CD4-positive, alpha-beta T cell treated with Interleukin-4 for 4 hours (primary cell): ENCODE measurements at regions not wholly inside any gene's neighbourhood (a gene's known extent, or its start where the extent isn't known, plus 50 kb on each side); places are given as distances from the start of the nearest gene placed in this dataset.

Experiments
- DNase-seq: peaks from one replicate; pipeline ENCODE4 v3.0.0-alpha.2; 2020

- no peak for DNase-seq
Observed at GRCh38 chr6:133583907-133584427, 304.9 kb upstream of the TCF21 start.

DNA sequence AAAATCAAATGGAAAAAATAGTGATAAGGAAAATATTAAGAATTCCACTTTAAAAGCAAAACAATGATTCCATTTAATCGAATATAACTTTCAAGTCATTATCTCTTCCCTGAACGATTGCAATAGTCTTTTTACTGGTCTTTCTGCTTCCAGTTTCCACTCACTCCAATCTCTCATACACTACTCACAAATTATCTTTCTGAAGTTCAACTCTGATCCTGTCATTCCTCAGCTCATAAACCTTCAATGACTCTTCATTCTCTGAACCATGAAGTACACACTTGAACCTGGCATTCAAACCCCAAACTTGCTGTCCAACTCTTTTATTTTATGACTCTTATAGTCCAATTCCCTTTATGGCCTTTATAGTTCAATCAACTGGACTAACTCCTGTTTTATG, 304.1 kb upstream of the TCF21 start:
- no peak for DNase-seq

DNA sequence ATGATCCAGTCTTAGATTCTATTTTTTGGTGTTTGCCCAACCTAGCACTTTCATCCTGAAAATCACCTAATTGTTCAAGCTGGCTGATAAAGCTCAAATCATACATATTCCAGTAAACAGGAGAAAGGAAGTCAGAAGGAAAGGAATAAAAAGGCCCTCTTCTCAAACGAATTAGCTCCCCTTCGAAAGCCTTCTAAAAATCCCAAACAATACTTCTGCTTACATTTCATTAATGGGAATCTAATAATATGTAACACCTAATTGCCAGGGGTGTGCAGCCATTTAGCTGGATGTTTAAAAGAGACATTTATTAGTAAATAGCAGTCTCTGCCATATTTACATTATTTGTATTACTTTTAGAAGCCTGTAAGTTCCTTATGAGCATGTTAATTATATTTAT, 302.9 kb upstream of the TCF21 start:
- no peak for DNase-seq

DNA sequence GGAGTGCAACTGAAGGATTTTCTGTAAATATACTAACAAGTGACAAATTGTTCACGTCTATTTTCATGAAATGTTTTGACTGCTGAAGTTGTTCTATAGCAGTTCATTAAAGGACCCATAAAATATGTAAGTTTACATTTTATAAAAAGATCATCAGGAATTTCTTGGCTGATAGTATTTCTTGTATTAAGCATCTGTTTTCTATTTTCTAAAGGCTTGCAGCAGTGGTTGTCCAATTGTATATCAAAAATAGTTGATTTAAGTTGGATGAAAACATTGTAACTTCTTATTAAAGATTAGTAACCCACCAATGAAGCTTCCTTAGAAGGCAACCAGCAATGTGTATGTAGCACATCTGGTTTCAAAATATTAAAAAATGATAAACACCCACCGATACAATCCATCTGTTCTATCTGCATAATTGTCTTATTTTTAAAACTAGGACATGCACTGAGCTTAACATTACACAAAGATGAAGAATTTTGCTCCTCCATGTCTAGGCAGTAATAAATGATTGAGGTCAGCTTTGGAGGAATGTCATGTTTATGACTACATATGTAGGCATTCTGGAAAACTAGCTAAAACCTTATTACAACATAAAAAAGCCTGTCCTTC, 301.3 kb upstream of the TCF21 start:
- DNase-seq, result no peak

DNA sequence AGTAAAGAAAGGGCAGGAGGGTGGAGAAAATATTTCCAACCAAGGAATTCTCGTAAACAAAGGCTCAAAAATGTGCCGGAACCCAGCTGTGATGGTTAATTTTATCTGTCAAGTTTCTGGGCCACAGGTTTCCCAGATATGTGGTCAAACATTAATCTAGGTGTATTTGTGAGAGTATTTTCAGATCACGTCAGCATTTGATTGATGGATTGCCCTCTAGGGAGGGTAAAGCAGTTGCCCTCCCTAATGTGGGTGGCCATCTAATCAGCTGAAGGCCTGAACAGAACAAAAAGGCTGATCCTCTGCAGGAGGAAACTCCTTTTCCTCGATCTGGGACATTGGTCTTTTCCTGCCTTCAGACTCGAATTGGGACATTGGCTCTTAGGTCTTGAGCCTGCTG, 298.7 kb upstream of the TCF21 start:
- DNase-seq, result no peak

GRCh38 chr6:133590814-133591213, 298.1 kb upstream of the TCF21 start:
- no peak for DNase-seq

DNA sequence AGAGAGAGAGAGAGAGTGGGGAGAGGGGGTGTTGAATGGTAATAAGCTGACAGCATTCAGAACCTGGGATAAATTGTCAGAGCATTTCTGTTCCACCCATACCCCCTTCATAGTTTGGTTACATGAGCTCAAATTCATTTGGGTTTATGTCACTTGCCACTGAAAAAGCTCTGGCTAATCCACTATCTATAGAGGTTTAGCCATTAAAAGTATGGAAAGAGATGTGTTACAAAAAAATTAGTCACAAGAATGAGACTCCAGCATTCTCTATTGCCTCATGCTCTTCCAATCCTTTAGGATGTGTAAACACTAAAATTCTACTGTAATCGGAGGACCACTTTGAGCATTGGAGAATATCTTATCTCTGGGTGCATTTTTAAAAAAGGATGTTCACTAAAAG, 297.6 kb upstream of the TCF21 start:
- no peak for DNase-seq

GRCh38 chr6:133594652-133595110, 294.2 kb upstream of the TCF21 start:
- no peak for DNase-seq

GRCh38 chr6:133595111-133595761, 293.7 kb upstream of the TCF21 start:
- no peak for DNase-seq

DNA sequence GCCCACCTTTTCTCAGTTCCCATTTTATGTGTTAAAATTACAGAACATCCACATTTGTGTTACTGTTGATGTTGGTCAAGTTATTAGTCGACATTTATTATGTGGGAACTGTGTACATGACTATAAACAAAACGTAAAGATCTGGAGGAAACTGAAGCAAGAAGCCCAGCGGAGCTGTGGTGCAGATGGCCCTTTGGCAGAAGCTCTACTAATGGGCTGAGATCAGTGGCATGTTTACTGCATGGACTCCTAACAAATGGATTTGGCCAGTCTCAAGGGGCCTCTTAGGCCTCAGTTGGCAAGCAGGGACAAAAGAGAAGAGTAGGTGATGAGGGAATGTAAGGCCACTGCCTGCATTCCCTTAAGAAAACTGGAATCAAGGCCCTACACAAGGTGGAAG, 282.1 kb upstream of the TCF21 start:
- DNase-seq, result no peak

- DNase-seq, result no peak
Observed at GRCh38 chr6:133608620-133609019, 280.3 kb upstream of the TCF21 start.

DNA sequence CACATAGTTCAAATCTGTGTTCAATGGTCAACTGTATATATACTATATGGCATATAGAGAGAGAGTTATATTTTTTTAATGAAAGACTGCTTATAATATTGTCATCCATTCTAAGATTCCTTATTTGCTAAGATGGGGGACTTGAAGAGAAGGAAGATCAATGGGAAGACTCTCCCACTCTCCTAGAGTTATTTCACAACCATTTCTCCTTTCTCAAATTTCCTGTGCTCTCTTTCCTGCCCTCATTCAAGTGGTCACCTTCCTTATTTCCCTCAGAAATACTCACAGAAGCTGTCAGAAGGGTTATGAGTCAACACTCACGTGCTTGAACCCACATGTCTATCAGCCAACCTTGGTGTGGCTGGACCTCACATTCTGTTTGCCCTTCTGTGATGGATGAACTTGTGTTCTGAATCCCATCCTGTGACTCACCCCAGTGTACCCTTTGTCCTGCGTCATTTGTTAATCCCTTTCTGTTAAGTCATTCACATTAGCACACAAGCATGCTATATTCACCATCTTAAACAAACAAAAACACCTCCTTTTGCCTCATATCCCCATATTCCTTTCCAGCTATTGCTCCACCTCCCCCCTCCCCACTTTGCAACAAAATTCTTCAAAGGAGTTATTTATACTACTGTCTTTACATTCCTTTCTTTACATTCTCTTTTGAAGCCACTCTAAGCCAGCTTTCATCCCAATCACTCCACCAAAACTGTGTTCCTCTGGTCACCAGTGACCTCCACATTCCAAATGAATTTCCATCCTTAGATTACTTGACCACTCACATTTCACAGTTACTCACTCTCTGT, 279.3 kb upstream of the TCF21 start:
- no peak for DNase-seq

DNA sequence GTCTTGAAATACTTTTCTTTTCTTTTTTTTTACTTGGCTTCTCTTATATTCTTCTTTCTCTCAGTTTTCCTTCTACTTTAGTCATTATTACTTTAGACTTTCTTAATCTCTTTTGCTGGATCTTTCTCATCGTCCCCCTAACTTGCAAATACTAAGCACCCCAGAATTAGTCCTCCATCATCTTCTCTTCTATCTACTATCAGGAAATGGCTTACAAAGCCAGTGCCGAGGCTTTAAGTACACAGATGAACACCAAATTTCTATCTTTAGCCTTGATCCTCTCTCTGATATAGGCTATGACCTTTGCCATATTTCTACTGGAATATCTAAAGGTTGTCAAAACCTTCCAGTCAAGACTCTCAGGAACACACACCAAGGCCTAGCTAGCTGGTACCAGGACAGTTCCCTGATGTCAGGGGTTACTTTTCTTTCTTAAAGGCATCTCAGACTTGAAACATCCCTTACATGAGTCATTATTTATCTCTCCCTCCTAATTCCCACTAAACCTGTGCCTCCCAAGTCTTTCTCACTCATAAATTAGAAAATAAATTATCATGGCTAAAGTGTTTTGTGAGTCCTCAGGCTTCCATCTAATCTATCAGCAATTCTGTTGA, 278.6 kb upstream of the TCF21 start:
- no peak for DNase-seq

- DNase-seq, result no peak
Observed at GRCh38 chr6:133610971-133611370, 277.9 kb upstream of the TCF21 start.

DNA sequence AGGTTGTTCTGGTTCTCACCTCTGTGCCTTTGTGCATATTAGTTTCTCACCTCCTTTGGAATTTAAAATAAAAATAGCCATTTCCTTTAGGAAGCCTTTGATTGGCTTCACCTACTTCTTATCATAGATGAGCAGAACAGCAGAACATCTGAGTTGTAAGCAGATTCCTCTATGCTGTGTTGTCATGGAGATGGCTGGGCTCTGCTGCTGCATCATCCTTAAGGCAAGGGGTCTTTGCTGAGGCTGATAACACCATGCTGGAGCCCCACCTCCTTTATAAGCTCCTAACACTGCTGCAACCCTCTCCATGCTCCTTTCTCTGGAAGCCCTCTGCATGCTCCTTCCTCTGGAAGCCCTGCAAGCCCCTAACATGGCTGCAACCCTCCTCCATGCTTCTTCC, 276.5 kb upstream of the TCF21 start:
- no peak for DNase-seq

DNA sequence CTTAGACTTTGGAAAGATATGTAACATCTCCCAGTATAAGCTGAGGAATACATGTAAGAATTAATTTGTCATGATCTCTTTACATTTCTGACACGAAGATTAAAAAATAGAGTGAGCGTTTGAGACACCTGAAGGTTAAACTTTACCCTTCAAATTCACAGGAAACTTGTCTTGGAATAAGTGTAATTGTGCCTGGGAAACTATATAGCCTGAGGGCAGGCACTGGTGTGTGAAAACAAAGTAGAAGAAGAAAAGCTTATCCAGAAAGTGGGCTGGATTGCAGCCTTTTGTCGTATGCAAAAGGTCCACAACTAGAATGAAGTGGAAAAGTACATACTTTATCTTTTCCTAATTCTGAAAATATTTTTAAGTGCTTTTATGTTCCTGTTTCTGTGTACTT, 275.7 kb upstream of the TCF21 start:
- no peak for DNase-seq

GRCh38 chr6:133621751-133622150, 267.2 kb upstream of the TCF21 start:
- DNase-seq, result no peak

- no peak for DNase-seq
Observed at GRCh38 chr6:133623065-133623464, 265.8 kb upstream of the TCF21 start.

DNA sequence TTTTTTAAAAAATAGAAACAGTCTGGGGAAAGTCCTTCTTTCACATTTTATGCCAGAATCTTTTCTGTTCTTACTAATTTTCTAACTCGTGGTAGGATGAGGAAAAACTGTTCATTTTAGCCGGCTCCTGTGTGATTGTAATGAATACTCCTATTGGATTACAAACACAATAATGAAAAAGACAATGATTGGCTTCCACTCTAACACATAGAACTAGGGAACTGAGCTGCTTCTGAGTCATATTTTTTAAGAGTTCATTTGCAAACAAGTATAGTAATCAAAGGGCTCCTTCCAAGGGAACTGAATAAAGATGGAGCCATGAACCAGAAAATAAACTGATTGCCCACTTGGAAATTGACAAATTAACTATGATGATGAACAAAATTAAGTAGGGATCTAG, 265.3 kb upstream of the TCF21 start:
- DNase-seq, result no peak

DNA sequence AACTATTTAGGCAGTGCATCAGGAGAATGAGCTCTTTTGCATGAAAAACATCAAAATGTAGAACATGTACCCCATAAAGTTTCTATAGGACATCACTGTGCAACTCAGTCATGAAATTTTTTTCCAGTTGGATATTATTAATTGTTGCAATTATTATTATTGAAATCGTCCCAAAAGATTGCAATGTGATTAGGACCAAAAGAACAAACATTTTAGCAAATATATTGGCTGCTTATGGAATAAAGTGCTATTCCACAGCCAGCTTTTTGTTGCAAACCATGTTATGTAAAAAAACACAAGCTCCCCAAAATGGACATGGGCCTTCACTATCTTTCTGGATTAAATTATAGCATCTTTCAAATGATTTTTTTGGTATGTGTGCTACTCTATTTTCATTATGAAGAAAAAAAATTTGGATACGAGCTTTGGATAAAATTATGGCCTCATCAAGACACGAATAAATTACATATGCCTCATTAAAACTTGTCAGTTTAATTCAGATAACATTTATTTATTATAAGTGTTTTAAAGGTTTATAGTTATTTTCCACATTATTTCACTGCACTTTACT, 262.7 kb upstream of the TCF21 start:
- DNase-seq, result no peak

- DNase-seq, result no peak
Observed at GRCh38 chr6:133629970-133630369, 258.9 kb upstream of the TCF21 start.

DNA sequence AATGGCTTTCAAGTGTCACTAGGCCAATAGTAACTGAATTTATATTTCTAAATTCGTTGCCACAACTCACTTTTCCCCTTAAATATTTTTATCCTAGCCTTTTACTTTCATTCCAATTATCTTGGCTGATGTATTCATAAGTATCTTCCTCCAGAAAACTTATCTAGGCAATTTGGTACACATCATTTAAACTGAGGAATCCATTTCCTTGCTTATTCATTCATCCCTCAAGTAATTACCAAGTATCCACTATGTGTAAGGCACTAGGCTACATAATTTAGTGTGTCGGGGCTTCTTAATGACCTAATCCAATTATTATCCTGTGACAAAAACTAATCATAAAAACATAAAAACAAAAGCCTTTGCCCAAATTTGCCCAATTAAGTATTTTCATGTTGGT, 258.3 kb upstream of the TCF21 start:
- DNase-seq, result no peak

DNA sequence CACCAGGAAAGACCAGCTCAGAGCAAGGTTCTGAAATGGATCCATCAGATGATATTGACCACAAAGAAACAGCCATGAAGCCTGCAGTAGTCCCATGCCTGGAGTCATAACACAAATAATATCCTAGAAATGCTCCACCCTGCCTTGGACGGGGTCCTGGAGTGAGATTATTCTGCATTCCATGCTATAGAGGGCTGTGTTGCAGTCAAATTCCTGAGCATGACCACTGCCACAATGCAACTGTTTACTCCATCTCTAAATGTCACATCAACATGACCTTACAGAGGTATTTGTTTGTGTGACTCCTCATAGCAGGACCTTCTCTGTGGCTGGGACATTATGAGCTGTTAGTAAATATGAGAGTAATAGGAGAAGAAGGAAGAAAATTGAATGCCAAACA, 257.5 kb upstream of the TCF21 start:
- DNase-seq, result no peak
